Breast epithelium (tissue), 3 donors: ENCODE measurements at regions not wholly inside any gene's neighbourhood (a gene's known extent, or its start where the extent isn't known, plus 50 kb on each side); places are given as distances from the start of the nearest gene placed in this dataset.

Experiments used
- POLR2AphosphoS5 ChIP-seq, 3 donors: sonication (generic); formaldehyde crosslinking; IDR thresholded peaks; one replicate each; pipeline ENCODE4 v1.6.1; 2017; ENCODE audit warnings: antibody characterized with exemption in 3 of 3
- TF ChIP-seq, protein P1 (sequence below), 3 donors: fragments of 450-650 bp; IDR thresholded peaks; one replicate each; pipeline ENCODE4 v1.5.1; 2016 to 2017; ENCODE audit warnings: antibody characterized with exemption in 3 of 3, mild to moderate bottlenecking in 3 of 3, moderate library complexity in 3 of 3

DNA sequence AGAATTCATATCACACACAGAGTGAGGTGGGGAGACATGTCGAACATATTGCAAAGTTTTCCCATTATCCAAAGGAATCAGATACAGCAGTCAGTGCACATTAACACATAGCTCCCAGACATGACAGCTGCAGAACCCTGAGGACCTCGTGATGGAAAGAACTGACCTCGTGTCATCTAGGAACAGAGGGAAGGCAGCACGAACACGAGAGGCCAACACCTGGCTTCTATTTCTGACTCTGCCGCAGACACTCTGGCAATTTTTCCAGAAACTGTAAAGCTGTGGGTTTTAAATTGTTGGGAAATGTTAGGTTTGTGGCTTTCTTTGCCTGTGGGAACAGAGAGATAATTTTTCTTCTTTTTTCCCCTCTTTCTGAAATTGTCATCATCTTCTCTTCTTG lies 315.0 kb upstream of the PIK3R1 start:
- TF ChIP-seq, protein P1, sequence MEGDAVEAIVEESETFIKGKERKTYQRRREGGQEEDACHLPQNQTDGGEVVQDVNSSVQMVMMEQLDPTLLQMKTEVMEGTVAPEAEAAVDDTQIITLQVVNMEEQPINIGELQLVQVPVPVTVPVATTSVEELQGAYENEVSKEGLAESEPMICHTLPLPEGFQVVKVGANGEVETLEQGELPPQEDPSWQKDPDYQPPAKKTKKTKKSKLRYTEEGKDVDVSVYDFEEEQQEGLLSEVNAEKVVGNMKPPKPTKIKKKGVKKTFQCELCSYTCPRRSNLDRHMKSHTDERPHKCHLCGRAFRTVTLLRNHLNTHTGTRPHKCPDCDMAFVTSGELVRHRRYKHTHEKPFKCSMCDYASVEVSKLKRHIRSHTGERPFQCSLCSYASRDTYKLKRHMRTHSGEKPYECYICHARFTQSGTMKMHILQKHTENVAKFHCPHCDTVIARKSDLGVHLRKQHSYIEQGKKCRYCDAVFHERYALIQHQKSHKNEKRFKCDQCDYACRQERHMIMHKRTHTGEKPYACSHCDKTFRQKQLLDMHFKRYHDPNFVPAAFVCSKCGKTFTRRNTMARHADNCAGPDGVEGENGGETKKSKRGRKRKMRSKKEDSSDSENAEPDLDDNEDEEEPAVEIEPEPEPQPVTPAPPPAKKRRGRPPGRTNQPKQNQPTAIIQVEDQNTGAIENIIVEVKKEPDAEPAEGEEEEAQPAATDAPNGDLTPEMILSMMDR (IDR thresholded peaks at IDR 0.05), result no peak
- TF ChIP-seq POLR2AphosphoS5 (IDR thresholded peaks at IDR 0.05), result no peak
